GM21717 (cell line): ENCODE measurements at regions not wholly inside any gene's neighbourhood (a gene's known extent, or its start where the extent isn't known, plus 50 kb on each side); places are given as distances from the start of the nearest gene placed in this dataset.
"Not testable (repeated sequence)": the region's sequence is repeated elsewhere in the genome, so short reads cannot be mapped to it uniquely, and the experiment has no call there.

Source experiments
- ATAC-seq: cut with Tn5 transposase; IDR thresholded peaks from one replicate; pipeline ENCODE4 v1.9.1; 2021; ENCODE audit warnings: mild to moderate bottlenecking, moderate library complexity; ENCODE audit not compliant: unreplicated experiment

- no peak for ATAC-seq
These were observed 796.6 kb downstream of the DSC3 start for GRCh38 chr18:30245766-30246455.

GRCh38 chr18:30234755-30235154 is 807.8 kb downstream of the DSC3 start:
- no peak for ATAC-seq

- ATAC-seq = no peak
These were observed 831.4 kb downstream of the DSC3 start for GRCh38 chr18:30211112-30211511.

- ATAC-seq = no peak
These were observed 834.0 kb downstream of the DSC3 start for GRCh38 chr18:30208546-30208945.

- no peak for ATAC-seq
These were observed 850.3 kb downstream of the DSC3 start for GRCh38 chr18:30192216-30192615.

- ATAC-seq = no peak
These were observed 856.3 kb downstream of the DSC3 start for GRCh38 chr18:30186245-30186644.

- ATAC-seq = no peak
These were observed 865.5 kb downstream of the DSC3 start for GRCh38 chr18:30177056-30177455.

- ATAC-seq = no peak
These were observed 866.8 kb downstream of the DSC3 start for GRCh38 chr18:30175621-30176225.

- ATAC-seq = no peak
These were observed 867.4 kb downstream of the DSC3 start for GRCh38 chr18:30175061-30175574.

GRCh38 chr18:30163573-30163972 is 879.0 kb downstream of the DSC3 start:
- ATAC-seq = no peak

- no peak for ATAC-seq
These were observed 882.4 kb downstream of the DSC3 start for GRCh38 chr18:30160124-30160523.

GRCh38 chr18:30150586-30151250 is 891.8 kb downstream of the DSC3 start:
- no peak for ATAC-seq

GRCh38 chr18:30149585-30149984 is 893.0 kb downstream of the DSC3 start:
- ATAC-seq = no peak

- no peak for ATAC-seq
These were observed 899.7 kb downstream of the DSC3 start for GRCh38 chr18:30142870-30143269.

GRCh38 chr18:30142248-30142647 is 900.3 kb downstream of the DSC3 start:
- no peak for ATAC-seq

- ATAC-seq = not testable (repeated sequence)
These were observed 901.0 kb downstream of the DSC3 start for GRCh38 chr18:30141506-30141905.

- ATAC-seq = no peak
These were observed 902.8 kb downstream of the DSC3 start for GRCh38 chr18:30139631-30140287.

- no peak for ATAC-seq
These were observed 906.6 kb downstream of the DSC3 start for GRCh38 chr18:30135938-30136337.

GRCh38 chr18:30134020-30134419 is 908.5 kb downstream of the DSC3 start:
- no peak for ATAC-seq

GRCh38 chr18:30132959-30133358 is 909.6 kb downstream of the DSC3 start:
- ATAC-seq = no peak

- ATAC-seq = no peak
These were observed 921.1 kb downstream of the DSC3 start for GRCh38 chr18:30121397-30121796.
